Parathyroid adenoma (tissue), 2 donors: ENCODE measurements at regions not wholly inside any gene's neighbourhood (a gene's known extent, or its start where the extent isn't known, plus 50 kb on each side); places are given as distances from the start of the nearest gene placed in this dataset.

Experiments
- H2AFZ ChIP-seq: fragments of 300-600 bp; sonication (generic); one replicate; pipeline ENCODE4 v1.7.0; 2017; ENCODE audit warnings: antibody characterized with exemption, mild to moderate bottlenecking
- H3K27ac ChIP-seq: fragments of 300-600 bp; sonication (generic); one replicate; pipeline ENCODE4 v1.7.0; 2017
- H3K27me3 ChIP-seq: fragments of 300-600 bp; sonication (generic); one replicate; pipeline ENCODE4 v1.7.0; 2017; ENCODE audit warnings: low read length; ENCODE audit not compliant: control insufficient read depth, insufficient read depth
- H3K36me3 ChIP-seq: fragments of 300-600 bp; sonication (generic); one replicate; pipeline ENCODE4 v1.7.0; 2017; ENCODE audit warnings: low read length; ENCODE audit not compliant: control insufficient read depth, insufficient read depth
- H3K4me1 ChIP-seq: fragments of 300-600 bp; sonication (generic); one replicate; pipeline ENCODE4 v1.7.0; 2017; ENCODE audit warnings: control low read depth
- H3K4me2 ChIP-seq: fragments of 300-600 bp; sonication (generic); one replicate; pipeline ENCODE4 v1.7.0; 2017; ENCODE audit warnings: low read length
- H3K4me3 ChIP-seq: fragments of 300-600 bp; sonication (generic); one replicate; pipeline ENCODE4 v1.7.0; 2017; ENCODE audit warnings: low read depth, low read length
- H3K79me2 ChIP-seq: fragments of 300-600 bp; sonication (generic); one replicate; pipeline ENCODE4 v1.7.0; 2017; ENCODE audit warnings: control low read depth
- H3K9ac ChIP-seq: fragments of 300-600 bp; sonication (generic); one replicate; pipeline ENCODE4 v1.7.0; 2017; ENCODE audit warnings: mild to moderate bottlenecking
- H3K9me3 ChIP-seq: fragments of 300-600 bp; sonication (generic); one replicate; pipeline ENCODE4 v1.7.0; 2017; ENCODE audit warnings: low read length; ENCODE audit not compliant: control insufficient read depth
- TF ChIP-seq, protein P1 (sequence below): fragments of 300-600 bp; sonication (generic); IDR thresholded peaks from one replicate; pipeline ENCODE4 v1.7.0; 2017; ENCODE audit warnings: antibody characterized with exemption, mild to moderate bottlenecking
- donor health status: primary hyperparathyroidism.

DNA sequence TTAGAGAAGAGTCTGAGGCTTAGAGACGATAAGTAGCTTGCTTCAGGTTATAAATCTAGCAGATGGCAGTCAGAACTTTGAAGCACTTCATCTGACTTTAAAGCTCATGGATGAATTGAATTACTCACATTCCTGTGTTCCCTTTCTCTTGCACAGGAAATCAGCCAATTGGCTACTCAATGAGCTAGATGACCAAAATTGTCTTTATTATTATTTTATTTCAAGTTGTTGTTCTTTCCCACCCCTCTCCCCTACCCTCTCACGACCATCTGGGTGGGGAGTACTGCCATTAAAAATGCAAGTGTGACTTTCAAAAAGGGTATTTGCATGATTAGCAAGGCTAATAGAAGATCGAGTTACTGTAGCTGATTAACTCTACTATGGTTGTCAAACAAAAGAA is 491.1 kb downstream of the NR4A2 start:
- TF ChIP-seq, protein P1, sequence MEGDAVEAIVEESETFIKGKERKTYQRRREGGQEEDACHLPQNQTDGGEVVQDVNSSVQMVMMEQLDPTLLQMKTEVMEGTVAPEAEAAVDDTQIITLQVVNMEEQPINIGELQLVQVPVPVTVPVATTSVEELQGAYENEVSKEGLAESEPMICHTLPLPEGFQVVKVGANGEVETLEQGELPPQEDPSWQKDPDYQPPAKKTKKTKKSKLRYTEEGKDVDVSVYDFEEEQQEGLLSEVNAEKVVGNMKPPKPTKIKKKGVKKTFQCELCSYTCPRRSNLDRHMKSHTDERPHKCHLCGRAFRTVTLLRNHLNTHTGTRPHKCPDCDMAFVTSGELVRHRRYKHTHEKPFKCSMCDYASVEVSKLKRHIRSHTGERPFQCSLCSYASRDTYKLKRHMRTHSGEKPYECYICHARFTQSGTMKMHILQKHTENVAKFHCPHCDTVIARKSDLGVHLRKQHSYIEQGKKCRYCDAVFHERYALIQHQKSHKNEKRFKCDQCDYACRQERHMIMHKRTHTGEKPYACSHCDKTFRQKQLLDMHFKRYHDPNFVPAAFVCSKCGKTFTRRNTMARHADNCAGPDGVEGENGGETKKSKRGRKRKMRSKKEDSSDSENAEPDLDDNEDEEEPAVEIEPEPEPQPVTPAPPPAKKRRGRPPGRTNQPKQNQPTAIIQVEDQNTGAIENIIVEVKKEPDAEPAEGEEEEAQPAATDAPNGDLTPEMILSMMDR, result no peak
- Histone ChIP-seq H3K27ac (no peak overlapping the region), H3K4me2 (no peak overlapping the region), H3K9me3 (no peaks in the 10 kb centered on the region), H3K36me3 (no peaks in the 10 kb centered on the region), H3K4me3 (no peak overlapping the region), H2AFZ (no peak overlapping the region), H3K4me1 (no peaks in the 10 kb centered on the region), H3K27me3 (no peaks in the 10 kb centered on the region), H3K79me2 (no peaks in the 10 kb centered on the region), H3K9ac (no peak overlapping the region)

DNA sequence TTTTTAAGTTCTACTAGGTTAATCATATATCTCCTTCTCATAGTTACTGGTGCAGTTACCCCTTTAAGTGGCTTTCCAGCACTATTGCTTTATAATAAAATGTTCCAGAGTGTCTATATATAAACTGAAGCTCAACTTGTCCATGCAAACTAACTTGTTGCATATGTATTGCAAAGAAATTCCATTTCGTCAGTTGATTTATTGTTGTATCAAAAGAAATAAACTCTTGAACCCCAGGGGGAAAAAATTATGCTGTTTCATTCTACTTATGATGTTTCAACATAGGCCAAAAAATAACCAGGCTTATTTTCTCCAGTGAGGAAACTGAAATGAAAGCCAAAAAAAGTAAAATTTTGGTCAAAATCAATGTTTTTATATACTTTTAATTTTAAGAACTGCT is 491.9 kb downstream of the NR4A2 start:
- no peaks in the 10 kb centered on the region for H3K27me3 ChIP-seq
- H3K9me3 ChIP-seq, result no peaks in the 10 kb centered on the region
- H3K4me2 ChIP-seq, result no peak overlapping the region
- no peak overlapping the region for H3K9ac ChIP-seq
- no peaks in the 10 kb centered on the region for H3K4me1 ChIP-seq
- H3K27ac ChIP-seq, result no peak overlapping the region
- H2AFZ ChIP-seq, result no peak overlapping the region
- no peak overlapping the region for H3K4me3 ChIP-seq
- no peaks in the 10 kb centered on the region for H3K36me3 ChIP-seq
- TF ChIP-seq, protein P1, result no peak
- H3K79me2 ChIP-seq, result no peaks in the 10 kb centered on the region

DNA sequence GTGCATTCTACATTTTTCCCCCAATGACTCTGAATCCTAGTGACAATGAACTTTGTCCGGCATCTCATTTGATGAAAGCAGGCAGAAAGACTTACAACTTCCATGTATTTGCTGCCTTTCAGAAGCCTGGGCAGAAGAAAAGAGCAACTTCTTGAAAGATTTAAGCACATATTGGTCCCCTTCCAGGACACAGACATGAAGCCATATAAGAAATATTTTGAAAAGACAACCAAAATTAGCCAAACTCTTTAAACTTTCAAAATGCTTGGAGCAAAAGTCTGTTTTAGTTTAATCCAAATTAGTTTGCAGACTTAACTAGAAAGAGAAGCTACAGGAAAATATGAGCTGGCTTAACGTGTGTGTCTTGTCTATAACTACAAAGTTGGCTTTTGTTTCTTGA is 492.5 kb downstream of the NR4A2 start:
- Histone ChIP-seq H3K9ac (no peak overlapping the region), H3K27ac (no peak overlapping the region), H2AFZ (no peak overlapping the region), H3K36me3 (no peaks in the 10 kb centered on the region), H3K4me3 (no peak overlapping the region), H3K4me2 (no peak overlapping the region), H3K27me3 (no peaks in the 10 kb centered on the region), H3K79me2 (no peaks in the 10 kb centered on the region), H3K9me3 (no peaks in the 10 kb centered on the region), H3K4me1 (no peaks in the 10 kb centered on the region)
- TF ChIP-seq, protein P1, result no peak

DNA sequence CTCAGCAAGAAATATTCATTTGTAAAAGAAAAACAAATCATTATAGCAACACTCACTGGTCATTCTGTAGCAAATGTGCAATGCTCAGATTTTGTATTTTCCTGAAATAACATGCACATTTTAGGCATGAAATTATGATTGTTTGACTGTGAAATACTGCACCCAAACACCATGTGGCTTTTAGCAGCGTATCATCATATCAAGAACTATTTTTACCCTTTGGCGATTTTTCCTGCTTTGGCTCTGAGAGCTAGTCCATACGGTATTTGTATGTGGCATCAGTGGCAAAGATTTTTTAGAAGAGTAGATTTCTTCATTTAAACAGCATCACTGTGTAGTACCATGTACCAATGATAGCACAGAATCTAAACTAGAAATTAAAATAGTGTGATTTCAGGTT is 493.1 kb downstream of the NR4A2 start:
- no peak overlapping the region for H3K4me3 ChIP-seq
- no peak overlapping the region for H3K27ac ChIP-seq
- no peaks in the 10 kb centered on the region for H3K36me3 ChIP-seq
- H2AFZ ChIP-seq, result no peak overlapping the region
- no peaks in the 10 kb centered on the region for H3K4me1 ChIP-seq
- no peaks in the 10 kb centered on the region for H3K9me3 ChIP-seq
- no peak overlapping the region for H3K4me2 ChIP-seq
- TF ChIP-seq, protein P1, result no peak
- no peaks in the 10 kb centered on the region for H3K79me2 ChIP-seq
- H3K9ac ChIP-seq, result no peak overlapping the region
- H3K27me3 ChIP-seq, result no peaks in the 10 kb centered on the region

DNA sequence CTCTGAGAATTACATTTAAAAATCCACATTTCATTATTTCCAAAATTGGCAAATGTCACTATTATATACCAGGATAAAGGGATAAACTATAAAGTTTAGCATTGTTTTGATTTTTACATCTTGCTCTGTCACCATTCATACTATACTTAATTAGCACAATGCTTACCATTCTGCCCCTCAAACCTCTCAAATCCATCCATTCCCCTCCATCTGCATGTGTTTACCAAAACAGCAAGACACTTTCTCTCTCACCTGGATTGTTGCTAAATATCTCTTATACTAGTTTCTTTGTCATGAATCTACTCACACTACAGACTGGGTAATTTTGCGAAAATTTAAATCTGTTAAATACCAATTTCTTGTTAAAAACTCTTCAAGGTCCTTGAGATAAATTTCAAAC is 496.1 kb downstream of the NR4A2 start:
- H2AFZ ChIP-seq, result no peak overlapping the region
- TF ChIP-seq, protein P1, result no peak
- no peaks in the 10 kb centered on the region for H3K4me1 ChIP-seq
- no peaks in the 10 kb centered on the region for H3K79me2 ChIP-seq
- H3K27ac ChIP-seq, result no peak overlapping the region
- no peak overlapping the region for H3K4me3 ChIP-seq
- no peaks in the 10 kb centered on the region for H3K27me3 ChIP-seq
- H3K4me2 ChIP-seq, result no peak overlapping the region
- H3K9ac ChIP-seq, result no peak overlapping the region
- no peaks in the 10 kb centered on the region for H3K36me3 ChIP-seq
- H3K9me3 ChIP-seq, result no peaks in the 10 kb centered on the region
